Activated CD4-positive, CD25-positive, alpha-beta regulatory T cell treated with anti-CD3 and anti-CD28 coated beads, Interleukin-2, amount 50 U/mL, for 16 hours (primary cell): ENCODE measurements at regions not wholly inside any gene's neighbourhood (a gene's known extent, or its start where the extent isn't known, plus 50 kb on each side); places are given as distances from the start of the nearest gene placed in this dataset.
A peak's percentile ranks its signal among the peaks of the same experiment; 100 is the strongest.
"Not testable (repeated sequence)": the region's sequence is repeated elsewhere in the genome, so short reads cannot be mapped to it uniquely, and the experiment has no call there.

Experiments used
- DNase-seq: peaks from one replicate; pipeline ENCODE4 v3.0.0-alpha.2; 2020; ENCODE audit warnings: low read depth, low spot score

GRCh38 chr10:3969876-3970666 is 185.1 kb upstream of the KLF6 start:
- DNase-seq, result no peak

DNA sequence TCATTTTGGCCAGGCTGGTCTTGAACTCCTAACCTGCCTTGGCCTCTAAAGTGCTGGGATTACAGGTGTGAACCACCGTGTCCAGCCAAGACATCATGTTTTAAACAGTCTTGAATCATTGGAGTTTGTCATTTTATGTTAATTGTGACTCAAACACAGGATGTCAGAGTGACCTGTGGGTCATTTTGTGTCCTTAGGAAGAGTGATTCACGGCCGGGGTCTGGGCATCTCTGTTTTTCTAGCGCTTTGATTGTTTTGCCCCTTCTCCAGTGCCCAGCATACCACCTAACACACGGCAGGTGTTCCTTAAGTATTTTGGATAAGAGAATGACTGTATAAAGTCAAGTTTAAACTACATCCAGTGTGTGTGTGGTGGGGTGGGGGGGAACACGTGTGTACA is 183.7 kb upstream of the KLF6 start:
- DNase-seq, result no peak

GRCh38 chr10:3964516-3964915 is 179.5 kb upstream of the KLF6 start:
- DNase-seq, result no peak

DNA sequence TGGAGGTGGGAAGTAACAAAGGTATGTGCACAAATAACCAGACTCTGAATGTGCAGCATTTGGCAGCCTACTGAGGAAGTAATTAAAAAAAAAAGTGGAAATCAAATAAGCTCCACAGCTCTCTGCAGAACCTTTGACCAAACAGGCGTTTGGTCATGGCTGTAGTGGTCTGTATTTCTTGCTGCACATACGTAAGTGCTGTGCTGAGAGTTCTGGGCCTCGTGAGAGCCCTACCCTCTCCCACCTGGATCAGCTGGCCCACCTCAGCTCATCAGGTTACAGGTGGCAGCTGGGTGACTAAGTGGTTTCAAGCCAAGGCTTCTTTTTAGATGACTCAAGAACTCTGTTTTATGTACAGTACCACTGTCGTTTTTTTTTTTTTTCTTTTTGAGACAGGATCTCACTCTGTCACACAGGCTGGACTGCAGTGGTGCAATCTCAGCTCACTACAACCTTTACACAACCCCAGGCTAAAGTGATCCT is 178.2 kb upstream of the KLF6 start:
- no peak for DNase-seq

- no peak for DNase-seq
Measured at GRCh38 chr10:3961082-3961481, 176.1 kb upstream of the KLF6 start.

GRCh38 chr10:3960496-3960895 is 175.5 kb upstream of the KLF6 start:
- DNase-seq, result no peak

- DNase-seq, result no peak
Measured at GRCh38 chr10:3959370-3960325, 174.6 kb upstream of the KLF6 start.

GRCh38 chr10:3958472-3958996 is 173.5 kb upstream of the KLF6 start:
- DNase-seq, result no peak

GRCh38 chr10:3955955-3956617 is 171.1 kb upstream of the KLF6 start:
- no peak for DNase-seq

GRCh38 chr10:3955493-3955892 is 170.5 kb upstream of the KLF6 start:
- DNase-seq, result no peak

DNA sequence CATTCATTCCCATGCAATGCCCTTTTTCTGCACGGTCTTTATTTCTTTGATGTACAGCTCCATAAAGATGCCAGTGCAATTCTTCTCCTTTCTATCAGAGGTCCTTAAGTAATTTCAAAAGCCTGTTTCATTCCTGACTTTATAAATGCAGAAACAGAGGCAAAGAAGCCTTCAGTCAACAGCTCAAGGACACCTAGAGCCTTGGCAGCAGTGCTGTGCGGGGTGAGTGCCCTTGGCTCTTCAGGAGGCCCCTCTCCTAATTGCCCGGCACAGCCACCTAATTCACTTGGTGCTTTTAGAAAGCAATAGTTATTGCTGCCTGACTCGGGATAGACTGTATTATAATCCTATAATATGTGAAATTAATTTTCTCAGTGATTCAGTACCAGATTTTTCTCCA is 169.6 kb upstream of the KLF6 start:
- DNase-seq, result no peak

- DNase-seq, result not testable (repeated sequence)
Measured at GRCh38 chr10:3954007-3954406, 169.0 kb upstream of the KLF6 start.

DNA sequence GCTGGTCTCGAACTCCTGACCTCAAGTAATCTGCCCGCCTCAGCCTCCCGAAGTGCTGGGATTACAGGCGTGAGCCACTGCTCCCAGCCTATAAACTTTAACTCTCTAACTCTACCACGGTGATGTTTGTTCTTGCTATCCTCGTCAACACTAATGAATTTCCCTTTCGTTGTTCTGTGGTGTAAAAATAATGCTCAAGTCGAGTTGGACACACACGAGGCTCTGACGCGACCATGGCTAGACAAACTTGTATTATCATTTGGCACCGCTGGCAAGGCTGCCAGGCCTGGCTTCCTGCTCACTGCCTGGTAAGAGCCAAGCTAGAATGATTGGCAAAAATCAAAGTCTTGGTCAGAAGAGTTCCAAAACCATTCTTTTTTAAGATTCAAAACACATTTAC is 167.0 kb upstream of the KLF6 start:
- no peak for DNase-seq

DNA sequence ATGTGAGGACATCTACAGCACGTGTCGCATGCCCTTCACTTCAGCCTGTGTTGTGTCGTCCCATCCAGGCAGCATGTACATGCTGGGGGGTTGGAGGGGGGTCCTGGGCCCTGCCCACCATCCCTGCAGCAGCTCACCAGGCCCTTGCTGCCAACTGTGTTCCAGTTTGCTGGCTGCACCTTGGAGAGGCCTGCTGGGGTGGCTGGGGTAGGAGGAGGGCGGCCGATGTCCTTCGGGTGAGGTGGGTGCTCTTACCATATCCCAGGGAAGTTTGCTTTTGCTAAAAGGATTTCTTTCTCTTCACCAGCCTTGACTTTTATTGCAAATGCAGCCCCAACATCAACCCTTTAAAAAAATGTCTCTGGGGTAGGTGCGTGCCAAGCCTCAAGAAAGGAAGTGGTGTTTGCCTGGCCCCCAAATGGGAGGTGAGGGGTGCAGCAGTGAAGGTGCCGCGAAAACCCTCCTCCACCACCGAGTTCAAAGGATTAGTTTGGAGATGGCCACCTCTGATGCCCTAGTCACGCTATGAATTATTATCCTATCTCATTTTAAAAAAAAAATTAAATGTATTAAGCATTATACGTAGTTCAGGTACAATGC is 165.8 kb upstream of the KLF6 start:
- no peak for DNase-seq

- DNase-seq, result no peak
Measured at GRCh38 chr10:3949711-3950110, 164.7 kb upstream of the KLF6 start.

DNA sequence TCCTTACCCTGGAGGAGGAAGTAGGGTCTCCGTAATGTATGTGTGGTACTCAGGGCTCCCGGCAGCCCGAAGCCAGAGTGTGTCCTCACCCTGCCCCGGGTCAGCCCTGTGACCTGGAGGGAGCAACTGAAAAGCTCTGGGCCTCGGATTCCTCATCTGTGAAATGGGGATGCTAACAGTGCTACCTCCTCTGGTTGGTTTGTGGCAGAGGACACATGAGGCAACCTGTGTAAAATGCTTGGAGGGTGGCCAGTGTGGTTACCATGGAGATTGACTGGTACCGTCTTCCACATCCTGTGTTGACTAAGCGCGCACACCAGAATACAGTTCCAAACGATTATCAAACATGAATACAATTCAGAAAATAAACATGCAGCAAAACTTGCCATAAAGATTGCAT is 163.8 kb upstream of the KLF6 start:
- DNase-seq, result peak; percentile 36

GRCh38 chr10:3946234-3947229 is 161.5 kb upstream of the KLF6 start:
- DNase-seq, result no peak

DNA sequence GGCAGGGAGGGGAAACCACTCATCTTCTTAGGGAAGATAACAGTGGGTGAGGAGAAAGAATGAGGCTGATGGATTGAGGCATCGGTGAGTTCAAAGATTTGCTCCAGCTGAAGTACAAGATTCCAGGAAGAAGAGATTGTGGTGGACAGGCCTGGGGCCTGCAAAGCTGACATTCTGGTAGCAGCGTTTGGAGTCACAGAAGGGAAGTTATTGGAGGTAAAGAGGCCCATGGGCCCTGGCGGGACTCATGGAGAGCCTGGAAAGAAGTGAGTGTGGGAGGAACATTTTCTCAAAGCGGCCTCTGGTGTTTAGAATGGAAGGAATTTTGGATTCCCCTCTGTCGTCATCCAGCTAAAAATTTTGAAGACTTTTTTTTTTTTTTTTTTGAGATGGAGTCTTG is 160.0 kb upstream of the KLF6 start:
- no peak for DNase-seq

DNA sequence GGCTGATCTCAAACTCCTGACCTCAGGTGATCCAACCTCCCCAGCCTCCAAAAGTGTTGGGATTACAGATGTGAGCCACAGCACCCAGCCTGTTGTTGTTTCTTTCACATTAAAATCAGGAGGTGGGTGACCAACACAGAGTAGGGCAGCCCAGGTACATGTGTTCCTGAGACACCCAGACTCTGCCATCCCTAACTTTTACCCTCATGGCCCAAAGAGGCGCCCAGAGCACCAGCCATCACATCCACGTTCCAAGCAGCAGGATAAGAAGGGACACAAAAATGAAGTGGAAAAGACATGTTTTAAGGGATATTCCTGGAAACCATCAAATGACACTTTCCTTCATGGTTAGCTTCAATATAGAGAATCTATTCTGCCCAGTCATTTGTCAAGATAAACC is 159.6 kb upstream of the KLF6 start:
- no peak for DNase-seq

DNA sequence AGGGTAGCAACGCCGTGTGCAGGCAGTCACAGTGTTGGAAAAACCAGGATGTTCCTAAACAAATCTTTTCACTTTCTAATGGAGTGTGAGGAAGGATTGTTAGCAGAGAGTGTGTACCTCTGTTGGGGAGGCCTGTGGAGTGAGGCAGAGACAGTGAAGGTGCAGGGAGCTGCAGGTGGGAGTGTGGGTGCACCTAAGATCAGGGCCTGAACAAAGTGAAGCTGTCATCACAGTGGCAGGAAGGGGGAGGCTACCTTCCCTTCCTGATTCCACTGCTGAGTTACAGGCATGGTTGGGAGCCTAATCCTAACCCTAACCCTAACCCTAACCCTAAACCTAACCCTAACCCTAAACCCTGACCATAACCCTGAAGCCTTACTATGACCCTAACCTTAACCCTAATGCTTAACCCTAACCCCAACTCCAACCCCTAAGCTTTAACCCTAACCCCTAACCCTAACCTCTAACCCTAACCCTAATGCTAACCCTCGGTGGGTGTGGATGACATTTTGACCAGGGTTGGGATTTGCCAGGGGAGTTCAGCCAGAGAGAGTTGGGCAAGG is 158.8 kb upstream of the KLF6 start:
- DNase-seq, result no peak
